HG03175 (cell line): ENCODE measurements at regions not wholly inside any gene's neighbourhood (a gene's known extent, or its start where the extent isn't known, plus 50 kb on each side); places are given as distances from the start of the nearest gene placed in this dataset.
"Not testable (repeated sequence)": the region's sequence is repeated elsewhere in the genome, so short reads cannot be mapped to it uniquely, and the experiment has no call there.

Experiments
- ATAC-seq: cut with Tn5 transposase; IDR thresholded peaks from one replicate; pipeline ENCODE4 v1.9.1; 2021; ENCODE audit warnings: mild to moderate bottlenecking, moderate library complexity; ENCODE audit not compliant: unreplicated experiment

DNA sequence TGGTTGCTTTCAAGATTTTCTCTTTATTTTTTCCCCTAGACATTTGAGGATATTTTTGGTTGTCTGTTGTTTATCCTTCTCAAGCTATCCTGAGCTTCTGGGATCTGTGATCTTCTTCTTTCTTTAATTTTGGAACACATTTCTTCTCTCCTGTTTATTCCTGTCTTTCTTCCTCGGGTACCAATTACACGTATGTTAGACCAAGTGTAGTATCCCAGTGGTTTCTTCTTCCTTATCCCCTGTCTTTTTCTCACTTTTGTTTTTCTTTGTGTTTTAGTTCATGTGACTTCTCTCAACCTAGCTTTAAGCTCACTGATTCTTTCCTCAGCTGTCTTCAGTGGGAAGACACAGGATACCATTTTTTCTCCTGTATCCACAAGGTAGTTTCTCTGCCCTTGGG lies 120.0 kb downstream of the GALR1 start:
- ATAC-seq, result no peak

DNA sequence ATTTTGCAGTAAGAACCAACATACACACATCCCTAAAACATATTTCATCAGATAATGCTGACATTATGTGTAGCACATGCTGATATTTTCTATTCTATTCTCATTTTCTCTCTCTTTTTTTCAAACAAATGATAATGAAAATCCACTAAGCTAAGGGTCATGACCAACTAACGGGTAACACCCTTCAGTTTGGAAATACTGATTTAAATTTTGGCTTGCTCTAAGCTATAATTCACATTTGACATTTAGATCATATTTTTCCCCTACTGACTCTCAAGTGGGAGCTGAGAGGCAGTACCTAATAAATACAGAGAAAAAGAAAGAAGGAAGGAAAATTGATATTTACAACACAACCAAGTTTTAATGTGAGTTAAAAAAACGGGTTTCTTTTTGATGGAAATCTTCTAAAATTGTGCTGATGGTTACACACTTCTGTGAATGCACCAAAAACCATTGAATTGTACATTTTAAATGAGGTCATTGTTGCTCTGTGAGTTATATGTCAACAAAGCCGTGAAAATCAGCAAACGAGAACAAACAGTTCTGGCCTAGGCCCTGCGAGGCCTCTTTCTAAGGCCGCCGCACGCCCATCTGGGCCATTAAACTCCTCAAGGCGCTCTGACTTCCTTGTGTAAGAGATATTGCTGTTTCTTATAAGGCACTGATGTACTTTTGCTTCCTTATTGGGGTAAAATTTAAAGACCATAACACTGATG lies 124.2 kb downstream of the GALR1 start:
- no peak for ATAC-seq

DNA sequence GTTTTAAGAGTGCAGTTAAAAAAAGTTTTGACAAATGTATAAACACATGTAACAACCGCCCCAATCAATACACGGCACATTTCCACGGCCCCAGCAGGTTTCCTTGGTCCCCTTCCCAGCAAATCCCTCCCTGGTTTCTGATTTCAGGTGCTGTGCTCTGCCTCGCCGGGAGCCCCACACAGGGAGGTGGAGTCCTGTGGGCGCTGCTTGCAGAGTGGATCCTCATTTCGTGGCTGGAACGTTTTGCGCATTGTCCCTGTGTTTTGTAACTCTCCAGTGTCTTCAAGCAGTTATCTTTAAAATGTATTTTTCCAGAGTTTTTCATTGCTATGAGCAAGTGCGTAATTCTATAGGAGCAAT lies 124.8 kb downstream of the GALR1 start:
- ATAC-seq, result no peak

DNA sequence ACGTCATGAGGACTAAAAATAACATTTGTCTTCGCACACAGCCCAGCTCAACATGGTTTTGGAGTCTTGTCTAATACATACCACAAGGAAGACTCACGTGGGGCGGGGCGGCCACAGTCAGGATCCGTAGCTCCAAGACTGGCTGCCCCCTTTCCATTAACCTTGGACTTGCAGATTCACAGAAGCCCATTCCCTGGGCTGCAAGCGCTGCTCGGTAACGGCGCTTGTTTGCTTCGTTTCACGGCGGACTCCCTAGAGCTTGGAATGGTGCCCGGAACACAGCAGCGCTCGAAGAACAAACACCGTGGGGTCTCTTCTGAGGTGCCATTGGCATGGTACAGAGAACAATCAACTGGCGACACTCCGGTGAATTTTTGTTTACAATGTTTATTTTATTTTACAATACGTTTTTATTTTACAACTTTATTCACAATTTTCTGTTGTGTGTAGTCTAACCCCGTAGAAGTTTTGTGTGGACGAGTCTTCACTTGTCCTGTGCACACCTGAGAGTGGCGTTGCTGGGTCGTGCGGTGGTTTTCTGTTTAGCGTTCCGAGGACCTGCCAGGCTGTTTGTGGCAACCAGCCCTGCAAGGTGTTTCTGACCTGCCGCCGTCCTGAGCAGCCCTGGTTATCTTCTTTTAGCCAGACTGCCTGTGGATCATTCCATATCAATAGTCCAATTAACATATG lies 126.5 kb downstream of the GALR1 start:
- no peak for ATAC-seq

DNA sequence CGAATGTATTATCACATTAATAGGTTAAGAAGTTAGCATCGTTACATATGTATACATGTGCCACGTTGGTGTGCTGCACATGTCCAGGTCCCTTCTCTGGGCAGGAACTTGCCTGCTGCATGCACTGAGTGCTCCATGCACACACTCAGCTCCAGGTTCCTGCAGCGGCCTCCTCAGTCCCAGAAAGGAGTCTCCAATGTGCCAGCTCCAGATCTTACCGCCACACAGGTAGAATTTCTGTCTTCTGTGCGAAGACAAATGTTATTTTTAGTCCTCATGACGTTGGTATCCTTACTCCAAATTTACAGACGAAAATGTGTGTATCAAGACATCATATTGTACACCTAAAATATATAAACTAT lies 127.1 kb downstream of the GALR1 start:
- no peak for ATAC-seq

DNA sequence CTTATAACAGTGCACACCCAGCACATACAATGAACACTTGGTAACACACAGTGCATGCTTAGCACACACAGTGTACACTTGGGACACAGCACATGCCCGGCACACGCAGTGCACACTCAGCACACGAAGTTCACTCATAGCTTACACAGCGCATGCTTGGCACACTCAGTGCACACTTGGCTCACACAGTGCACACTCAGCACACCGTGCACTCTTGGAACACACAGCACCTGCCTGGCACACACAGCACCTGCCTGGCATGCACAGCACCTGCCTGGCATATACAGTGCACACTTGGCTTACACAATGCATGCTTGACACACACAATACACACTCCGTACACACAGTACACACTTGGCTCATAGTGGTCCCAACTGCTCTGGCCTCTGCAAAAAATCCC lies 128.2 kb downstream of the GALR1 start:
- ATAC-seq, result no peak

DNA sequence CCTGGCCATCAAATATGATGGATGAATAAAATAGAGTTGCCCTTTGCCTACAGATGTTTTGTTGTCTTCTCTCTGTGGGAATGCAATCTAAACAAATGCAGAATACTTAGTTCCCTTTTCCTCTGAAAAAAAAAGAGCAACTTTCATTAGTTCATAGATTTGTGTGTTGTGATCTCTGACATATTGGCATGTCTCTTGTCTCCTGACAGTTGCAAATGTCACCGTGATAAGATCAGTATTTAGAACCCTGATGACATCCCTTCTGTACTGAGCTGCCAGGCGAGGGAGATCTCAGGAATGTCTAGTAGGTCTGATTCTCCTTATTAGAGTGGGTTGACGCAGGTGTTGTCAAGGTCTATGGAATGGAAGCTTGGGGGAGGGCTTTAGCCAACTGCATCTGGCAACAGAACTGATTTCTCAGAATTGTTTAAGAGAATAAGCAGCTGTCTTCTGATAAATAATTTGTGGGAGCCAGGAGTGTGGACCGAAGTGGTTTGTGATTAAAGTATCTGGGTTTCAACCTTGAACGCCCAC lies 130.4 kb downstream of the GALR1 start:
- ATAC-seq, result no peak

DNA sequence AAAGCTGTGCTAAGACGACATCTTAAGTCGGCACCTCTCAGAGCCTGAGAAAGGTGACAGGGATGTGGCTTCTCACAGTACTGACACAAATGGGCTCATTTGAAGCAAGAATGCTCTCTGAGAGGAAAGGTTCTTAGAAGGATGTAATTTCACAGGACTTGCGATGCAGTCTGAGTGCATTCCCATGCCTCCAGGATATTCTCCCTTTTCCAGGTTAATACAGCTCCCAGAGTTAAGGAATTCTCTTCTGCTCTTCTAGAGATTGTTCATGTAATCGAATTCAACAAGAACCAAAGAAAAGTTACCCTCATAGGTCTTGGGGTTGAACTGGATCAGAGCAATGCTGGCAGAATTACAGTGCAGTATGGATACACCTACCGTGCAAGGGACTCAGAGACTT lies 131.0 kb downstream of the GALR1 start:
- ATAC-seq, result no peak

DNA sequence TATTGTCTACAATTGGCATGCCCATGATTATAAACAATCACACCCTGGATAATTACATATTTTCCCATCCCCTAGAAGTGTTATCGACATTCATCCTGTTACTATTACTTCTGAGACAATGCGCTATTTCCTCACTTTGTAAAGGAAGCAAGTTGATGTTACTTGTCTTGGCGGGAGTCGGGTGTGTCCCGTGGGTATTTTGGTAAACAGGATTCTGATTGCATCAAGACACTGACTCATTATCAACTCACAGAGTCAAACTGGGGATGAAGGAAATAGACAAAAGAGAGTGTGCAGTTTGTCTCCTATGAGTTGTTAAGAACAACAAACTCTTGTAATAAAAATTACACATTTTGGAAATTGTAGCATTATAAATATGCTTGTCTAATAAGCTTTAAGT lies 142.7 kb downstream of the GALR1 start:
- ATAC-seq, result no peak

DNA sequence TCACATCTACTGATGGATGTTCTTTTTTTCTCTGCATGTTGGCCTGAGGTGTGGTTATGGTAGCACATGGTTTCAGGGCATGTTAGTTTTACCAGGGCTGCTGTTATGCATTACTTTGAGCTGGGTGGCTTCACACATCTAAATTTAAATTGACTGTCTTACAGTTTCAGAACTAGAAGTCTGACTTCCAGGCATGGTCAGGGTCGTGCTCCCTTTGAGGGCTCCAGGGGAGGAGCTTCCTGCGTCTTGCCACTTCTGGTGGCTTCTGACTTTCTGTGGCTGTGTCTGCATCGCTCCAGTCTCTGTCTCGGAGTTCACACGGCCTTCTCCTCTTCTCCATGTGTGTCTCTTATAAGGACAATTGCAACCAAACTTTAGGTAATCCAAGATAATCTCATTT lies 143.9 kb downstream of the GALR1 start:
- ATAC-seq, result no peak

DNA sequence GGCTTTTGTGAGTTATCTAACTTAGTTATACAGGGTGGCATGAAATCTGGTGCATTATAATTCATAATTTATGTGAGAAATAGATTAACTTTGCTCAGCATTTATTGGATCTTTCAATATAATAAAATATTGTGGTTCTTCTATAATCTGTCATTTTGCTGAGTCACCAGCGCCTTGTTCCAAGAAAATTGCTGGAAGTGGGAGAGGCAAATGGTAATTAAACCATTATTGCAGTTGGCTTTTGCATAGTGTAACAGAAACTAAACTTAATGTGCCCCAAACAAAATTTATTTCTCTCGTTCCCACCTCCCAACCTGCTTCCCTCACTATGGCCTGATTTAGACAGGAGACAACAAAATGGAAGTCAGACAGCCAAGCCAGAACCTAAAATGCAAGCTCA lies 146.3 kb downstream of the GALR1 start:
- ATAC-seq, result no peak

DNA sequence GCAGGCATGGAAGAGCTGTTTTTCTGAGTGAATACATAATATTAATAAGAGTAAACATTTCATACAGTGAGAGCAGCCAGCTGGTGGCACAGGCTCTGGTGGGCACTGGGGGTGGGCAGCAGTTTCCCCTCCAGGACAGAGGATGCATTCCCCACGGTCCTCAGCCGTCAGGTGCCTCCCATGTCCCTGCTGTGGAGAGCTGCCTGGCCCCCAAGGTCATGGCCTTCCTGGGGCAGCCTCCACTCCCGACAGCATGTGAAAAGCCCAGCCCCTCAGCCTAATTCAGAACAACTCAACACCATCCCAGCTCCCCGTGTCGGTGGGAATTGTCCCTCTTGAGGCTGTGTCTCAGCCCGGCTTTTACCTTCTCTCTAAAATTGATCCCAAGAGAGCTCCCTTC lies 147.4 kb downstream of the GALR1 start:
- no peak for ATAC-seq

DNA sequence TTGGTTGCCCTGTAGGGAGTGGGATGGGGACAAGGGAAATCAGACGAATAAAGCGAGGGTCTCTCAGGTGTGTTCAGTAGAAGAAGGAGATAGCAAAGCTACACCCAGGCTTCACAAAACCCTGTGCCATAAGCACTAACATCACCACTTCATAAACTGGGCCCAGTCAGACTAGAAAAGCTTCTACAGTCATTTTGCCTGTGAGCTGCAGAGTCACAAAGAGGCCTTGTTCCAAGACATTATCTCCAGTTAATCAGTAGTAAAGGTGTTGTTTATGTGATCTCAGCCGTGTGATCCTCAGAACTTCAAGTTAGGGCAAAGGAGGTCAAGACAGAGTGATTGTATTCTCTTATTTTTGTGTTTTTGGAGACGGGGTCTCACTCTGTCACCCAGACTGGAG lies 148.0 kb downstream of the GALR1 start:
- ATAC-seq, result no peak

DNA sequence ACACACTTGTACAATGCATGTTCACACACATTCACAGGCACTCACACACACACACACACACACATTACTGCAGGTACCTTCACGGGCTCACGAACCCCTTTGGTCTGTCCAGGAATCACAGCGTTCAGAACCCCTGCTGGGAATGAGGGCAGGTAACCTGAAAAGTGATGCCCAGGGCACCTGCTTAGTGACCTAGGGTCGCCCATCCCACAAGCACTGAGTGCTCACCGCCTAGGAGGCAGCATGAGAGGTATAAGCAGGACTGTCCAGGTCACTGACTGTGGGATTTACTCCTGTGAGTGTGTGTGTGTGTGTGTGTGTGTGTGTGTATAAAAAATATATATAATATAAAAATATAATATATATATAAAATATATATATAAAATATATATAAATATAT lies 150.9 kb downstream of the GALR1 start:
- ATAC-seq, result no peak

DNA sequence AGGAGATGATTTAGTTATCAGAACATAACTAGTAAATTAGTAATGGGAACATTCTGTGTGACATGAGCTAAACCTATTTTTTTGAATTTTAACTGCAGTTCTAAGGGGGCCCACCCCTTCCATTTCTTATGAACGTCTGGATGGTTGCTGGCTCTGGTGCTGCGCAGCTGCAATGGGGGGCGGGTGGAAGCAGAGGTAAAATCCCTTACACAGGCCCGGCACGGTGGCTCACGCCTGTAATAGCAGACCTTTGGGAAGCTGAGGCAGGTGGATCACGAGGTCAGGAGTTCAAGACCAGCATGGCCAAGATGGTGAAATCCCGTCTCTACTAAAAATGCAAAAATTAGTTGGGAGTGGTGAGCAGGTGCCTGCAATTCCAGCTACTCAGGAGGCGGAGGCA lies 151.5 kb downstream of the GALR1 start:
- no peak for ATAC-seq

DNA sequence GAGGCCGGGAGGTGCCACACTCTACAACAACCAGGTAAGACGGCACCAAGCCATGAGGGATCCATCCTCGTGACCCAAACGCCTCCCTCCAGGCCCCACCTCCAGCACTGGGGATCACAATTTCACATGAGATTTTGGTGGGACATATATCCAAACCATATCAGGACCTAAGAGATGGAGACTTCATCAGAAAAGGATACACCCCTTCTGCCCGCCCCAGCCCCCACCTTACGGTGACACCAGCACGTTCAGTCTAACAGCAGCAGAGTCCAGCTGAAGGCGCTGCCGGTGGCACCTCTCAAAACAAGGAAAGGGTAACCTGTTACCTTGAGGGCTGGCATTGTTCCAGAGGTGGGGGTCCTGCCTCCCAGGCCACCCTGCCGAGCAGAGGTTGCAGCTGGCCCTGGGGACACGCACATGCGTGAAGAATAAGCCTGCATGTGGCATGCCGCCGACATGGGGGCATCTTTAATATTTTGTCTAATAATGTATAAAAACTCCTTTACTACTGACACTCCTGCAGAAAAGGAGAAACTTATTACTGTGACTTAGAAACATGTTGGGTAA lies 154.4 kb downstream of the GALR1 start:
- no peak for ATAC-seq

DNA sequence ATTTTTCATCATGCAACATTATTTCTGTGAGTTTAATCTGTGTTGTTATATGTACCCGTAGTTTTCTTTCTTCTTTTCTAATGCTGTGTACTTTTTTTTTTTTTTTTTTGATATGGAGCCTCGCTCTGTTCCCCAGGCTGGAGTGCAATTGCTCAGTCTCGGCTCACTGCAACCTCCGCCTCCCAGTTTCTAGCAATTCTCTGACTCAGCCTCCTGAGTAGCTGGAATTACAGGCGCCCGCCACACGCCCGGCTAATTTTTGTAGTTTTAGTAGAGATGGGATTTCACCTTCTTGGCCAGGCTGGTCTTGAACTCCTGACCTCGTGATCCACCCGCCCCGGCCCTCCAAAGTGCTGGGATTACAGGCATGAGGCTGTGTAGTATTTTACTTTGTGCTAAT lies 155.4 kb downstream of the GALR1 start:
- ATAC-seq, result no peak

DNA sequence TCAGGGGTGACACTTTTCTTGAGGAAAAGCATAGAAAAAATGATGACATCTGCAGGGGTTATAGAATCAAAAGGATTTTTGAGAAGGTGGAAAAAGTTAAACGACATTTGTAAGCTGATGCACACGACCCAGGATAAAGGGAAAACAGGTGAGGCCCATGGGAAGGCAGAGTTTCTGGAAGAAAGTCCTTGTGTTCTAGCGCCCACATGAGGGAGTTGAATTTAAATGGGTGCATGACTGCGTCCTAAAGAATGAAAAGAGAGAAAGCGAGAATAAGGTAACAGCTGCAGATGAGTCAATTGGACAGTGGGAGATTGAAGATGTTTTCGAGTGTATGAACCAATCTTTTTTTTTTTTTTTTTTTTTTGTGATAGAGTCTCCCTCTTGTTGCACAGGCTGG lies 158.1 kb downstream of the GALR1 start:
- ATAC-seq, result no peak

DNA sequence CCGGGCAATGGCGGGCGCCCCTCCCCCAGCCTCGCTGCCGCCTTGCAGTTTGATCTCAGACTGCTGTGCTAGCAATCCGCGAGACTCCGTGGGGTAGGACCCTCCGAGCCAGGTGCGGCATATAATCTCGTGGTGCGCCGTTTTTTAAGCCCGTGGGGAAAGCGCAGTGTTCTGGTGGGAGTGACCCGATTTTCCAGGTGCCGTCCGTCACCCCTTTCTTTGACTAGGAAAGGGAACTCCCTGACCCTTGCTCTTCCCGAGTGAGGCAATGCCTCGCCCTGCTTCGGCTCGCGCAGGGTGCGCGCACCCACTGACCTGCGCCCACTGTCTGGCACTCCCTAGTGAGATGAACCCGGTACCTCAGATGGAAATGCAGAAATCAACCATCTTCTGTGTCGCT lies 171.9 kb downstream of the GALR1 start:
- not testable (repeated sequence) for ATAC-seq

DNA sequence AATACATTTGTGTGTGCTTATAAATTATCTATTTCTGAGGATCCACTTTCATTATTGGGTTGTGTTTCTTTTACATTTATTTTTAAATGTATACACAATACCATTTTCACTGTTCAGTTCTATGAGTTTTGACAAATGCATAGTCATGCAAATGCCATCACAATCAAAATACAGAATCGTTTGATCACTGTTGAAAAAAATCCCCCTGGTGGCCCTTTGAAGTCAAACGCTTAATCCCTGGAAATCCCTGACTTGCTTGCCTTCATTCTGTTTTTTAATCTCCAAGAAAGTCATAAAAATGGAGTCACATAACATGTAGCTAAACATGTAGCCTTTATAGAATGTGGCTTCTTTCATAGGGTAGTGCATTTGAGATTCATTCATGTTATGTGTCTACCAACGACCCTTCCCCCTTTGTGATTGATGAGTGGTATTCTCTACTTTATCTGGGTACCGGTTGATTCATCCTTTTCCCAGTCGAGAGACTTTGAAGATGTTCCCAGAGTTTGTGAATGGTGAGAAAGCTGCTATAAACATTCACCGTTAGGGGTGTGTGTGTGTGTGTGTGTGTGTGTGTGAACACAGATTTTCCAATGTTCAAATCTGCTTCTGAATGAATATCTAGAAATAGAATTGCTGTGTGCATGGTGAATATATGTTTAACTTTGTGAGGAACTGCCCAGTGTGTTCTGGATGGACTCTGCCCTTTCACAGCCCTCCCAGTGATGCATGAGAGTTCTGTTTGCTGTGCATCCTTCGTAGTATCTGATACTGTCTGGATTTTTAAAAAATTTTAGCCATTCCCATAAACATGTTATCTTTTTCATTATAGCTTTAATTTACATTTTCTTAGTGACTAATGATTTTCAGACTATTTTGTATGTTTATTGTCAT lies 173.6 kb downstream of the GALR1 start:
- no peak for ATAC-seq

DNA sequence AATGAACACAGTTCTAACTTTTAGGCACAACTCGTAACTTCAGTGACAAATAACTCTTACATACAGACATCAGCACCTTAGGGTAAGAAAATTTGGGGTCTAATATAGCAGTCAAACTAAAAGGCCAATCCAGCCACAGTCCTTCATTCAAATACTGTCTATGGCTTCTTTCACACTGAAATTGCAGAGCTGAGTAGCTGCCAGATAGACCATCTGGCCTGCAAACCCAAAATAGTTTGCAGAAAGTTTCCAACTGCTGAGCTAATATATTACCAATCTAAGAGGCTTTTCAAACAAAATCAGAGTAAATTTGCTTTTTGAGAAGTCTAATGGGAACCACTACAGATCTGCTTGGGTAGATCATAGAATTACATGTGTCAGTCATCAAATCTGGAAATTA lies 183.4 kb downstream of the GALR1 start:
- ATAC-seq, result no peak
